Endodermal cell (in vitro differentiated cells): ENCODE measurements at regions not wholly inside any gene's neighbourhood (a gene's known extent, or its start where the extent isn't known, plus 50 kb on each side); places are given as distances from the start of the nearest gene placed in this dataset.

ENCODE experiments used
- DNase-seq: peaks from one replicate; pipeline ENCODE4 v3.0.0-alpha.2; 2017
- H3K27ac ChIP-seq: 2 replicates; pipeline ENCODE4 v1.5.1; 2013; ENCODE audit warnings: mild to moderate bottlenecking, low read depth, low read length, moderate library complexity
- H3K27me3 ChIP-seq: 2 replicates; pipeline ENCODE4 v1.6.1; 2013; ENCODE audit warnings: mild to moderate bottlenecking, low read length, moderate library complexity; ENCODE audit not compliant: insufficient read depth, control insufficient read depth, poor library complexity, severe bottlenecking
- H3K36me3 ChIP-seq: 2 replicates; pipeline ENCODE4 v1.7.0; 2013; ENCODE audit warnings: mild to moderate bottlenecking, low read length, moderate library complexity; ENCODE audit not compliant: control insufficient read depth, insufficient read depth
- H3K4me1 ChIP-seq: one replicate; pipeline ENCODE4 v1.7.0; 2013; ENCODE audit warnings: low read length; ENCODE audit not compliant: control insufficient read depth, insufficient read depth
- H3K4me3 ChIP-seq: 2 replicates; pipeline ENCODE4 v1.5.1; 2013; ENCODE audit warnings: mild to moderate bottlenecking, low read length, moderate library complexity
- H3K9ac ChIP-seq: 2 replicates; pipeline ENCODE4 v1.6.1; 2013; ENCODE audit warnings: mild to moderate bottlenecking, low read length, moderate library complexity; ENCODE audit not compliant: poor library complexity, severe bottlenecking; ENCODE audit errors: extremely low read depth
- H3K9me3 ChIP-seq: 2 replicates; pipeline ENCODE4 v1.6.1; 2013; ENCODE audit warnings: mild to moderate bottlenecking, low read length, moderate library complexity; ENCODE audit not compliant: control insufficient read depth
- H3K27ac Mint-ChIP-seq: 2 replicates; pipeline ENCODE4 v1.8.0; 2020; ENCODE audit warnings: mixed read lengths
- H3K27me3 Mint-ChIP-seq: 2 replicates; pipeline ENCODE4 v1.8.0; 2021; ENCODE audit warnings: mild to moderate bottlenecking, mixed read lengths; ENCODE audit not compliant: insufficient read depth
- H3K36me3 Mint-ChIP-seq: 2 replicates; pipeline ENCODE4 v1.8.0; 2020; ENCODE audit warnings: low read depth, mixed read lengths
- H3K4me1 Mint-ChIP-seq: 2 replicates; pipeline ENCODE4 v1.8.0; 2020; ENCODE audit warnings: mixed read lengths
- H3K4me3 Mint-ChIP-seq: 2 replicates; pipeline ENCODE4 v1.8.0; 2020; ENCODE audit warnings: mild to moderate bottlenecking, moderate library complexity, mixed read lengths
- H3K9me3 Mint-ChIP-seq: 2 replicates; pipeline ENCODE4 v1.8.0; 2020; ENCODE audit warnings: mild to moderate bottlenecking, mixed read lengths
- CTCF ChIP-seq: fragments of 200-600 bp; sonication (generic); conservative IDR thresholded peaks from 2 replicates; pipeline ENCODE4 v1.5.0; 2021; ENCODE audit warnings: antibody characterized with exemption, mild to moderate bottlenecking
- whole genome bisulfite sequencing, 2 experiments: methylation state at CpG; one replicate each; pipeline versions ENCODE4 v1.1.5 to v1.1.7; 2013; ENCODE audit warnings: missing lambda C conversion rate in 2 of 2, mixed read lengths in 1 of 2; ENCODE audit not compliant: insufficient coverage in 1 of 2, insufficient read length in 1 of 2; 5-methylcytosine and 5-hydroxymethylcytosine counted together

- no peak overlapping the region for H3K9ac ChIP-seq
- no peak overlapping the region for H3K4me3 ChIP-seq
- peaks cover 59% of the 10 kb centered on the region for H3K9me3 ChIP-seq
- no peak overlapping the region for H3K27ac Mint-ChIP-seq
- no peak for TF ChIP-seq CTCF
- no peak overlapping the region for H3K27ac ChIP-seq
- no peaks in the 10 kb centered on the region for H3K4me1 ChIP-seq
- H3K9me3 Mint-ChIP-seq: peaks cover 97% of the 10 kb centered on the region
- H3K4me3 Mint-ChIP-seq: no peak overlapping the region
- DNase-seq: no peak
- H3K36me3 ChIP-seq: no peaks in the 10 kb centered on the region
- H3K4me1 Mint-ChIP-seq: no peaks in the 10 kb centered on the region
- H3K27me3 ChIP-seq: no peaks in the 10 kb centered on the region
- peaks cover 1% of the 10 kb centered on the region for H3K27me3 Mint-ChIP-seq
- WGBS, 2 experiments: 74 to 76% methylated on average over 23 to 41 of the region's 41 CpGs
- peaks cover 19% of the 10 kb centered on the region for H3K36me3 Mint-ChIP-seq
These were observed 186.3 kb downstream of the ALG10 start for GRCh38 chr12:34208331-34209258.

DNA sequence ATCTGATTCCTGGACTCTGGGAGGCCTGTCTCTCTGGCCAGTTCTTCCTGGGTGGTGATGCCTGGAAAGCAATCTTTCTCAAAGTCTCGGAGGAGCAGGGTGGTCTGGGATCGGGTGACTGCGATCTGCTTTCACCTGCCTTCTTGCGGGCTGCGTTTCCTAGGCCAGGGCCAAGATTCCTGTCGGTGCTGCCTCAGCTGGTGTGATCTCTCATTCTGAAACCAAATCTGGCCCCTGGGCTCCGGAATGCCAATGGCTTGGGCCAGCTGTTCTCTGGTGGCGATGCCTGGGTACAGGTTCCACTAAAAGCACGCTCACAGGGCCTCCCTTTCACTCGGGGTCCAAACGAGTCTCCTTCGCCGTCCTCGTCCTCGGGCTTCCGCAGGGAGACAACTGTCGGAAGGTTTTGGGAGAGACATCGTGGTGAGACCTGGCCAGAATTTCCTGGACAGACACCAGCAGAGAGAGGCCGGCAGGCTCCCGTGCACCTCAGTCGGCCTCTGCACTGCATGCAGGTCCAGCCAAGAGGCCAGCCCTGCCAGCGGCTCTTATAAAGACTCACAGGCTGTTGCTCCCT is 187.1 kb downstream of the ALG10 start:
- H3K27me3 ChIP-seq: no peaks in the 10 kb centered on the region
- peaks cover 97% of the 10 kb centered on the region for H3K9me3 Mint-ChIP-seq
- H3K27ac ChIP-seq: no peak overlapping the region
- no peak overlapping the region for H3K9ac ChIP-seq
- no peak overlapping the region for H3K27ac Mint-ChIP-seq
- H3K27me3 Mint-ChIP-seq: peaks cover 3% of the 10 kb centered on the region
- WGBS, 2 experiments: 83 to 86% methylated on average over 21 to 22 of the region's 22 CpGs
- H3K4me3 ChIP-seq: no peak overlapping the region
- no peaks in the 10 kb centered on the region for H3K4me1 Mint-ChIP-seq
- H3K36me3 ChIP-seq: no peaks in the 10 kb centered on the region
- no peaks in the 10 kb centered on the region for H3K4me1 ChIP-seq
- no peak for TF ChIP-seq CTCF
- no peak overlapping the region for H3K4me3 Mint-ChIP-seq
- peaks cover 21% of the 10 kb centered on the region for H3K36me3 Mint-ChIP-seq
- H3K9me3 ChIP-seq: peaks cover 64% of the 10 kb centered on the region
- no peak for DNase-seq

GRCh38 chr12:34210183-34210582 is 187.9 kb downstream of the ALG10 start:
- TF ChIP-seq CTCF: no peak
- H3K4me1 Mint-ChIP-seq: no peaks in the 10 kb centered on the region
- Histone ChIP-seq H3K4me1 (no peaks in the 10 kb centered on the region), H3K36me3 (no peaks in the 10 kb centered on the region), H3K4me3 (no peak overlapping the region), H3K27me3 (no peaks in the 10 kb centered on the region), H3K9ac (no peak overlapping the region), H3K9me3 (peaks cover 70% of the 10 kb centered on the region), H3K27ac (no peak overlapping the region)
- peaks cover 97% of the 10 kb centered on the region for H3K9me3 Mint-ChIP-seq
- DNase-seq: no peak
- H3K36me3 Mint-ChIP-seq: peaks cover 23% of the 10 kb centered on the region
- no peak overlapping the region for H3K27ac Mint-ChIP-seq
- WGBS, 2 experiments: 70 to 76% methylated on average over 13 to 14 of the region's 14 CpGs
- H3K27me3 Mint-ChIP-seq: peaks cover 3% of the 10 kb centered on the region
- H3K4me3 Mint-ChIP-seq: no peak overlapping the region
